ENCODE measurements at regions not wholly inside any gene's neighbourhood (a gene's known extent, or its start where the extent isn't known, plus 50 kb on each side); places are given as distances from the start of the nearest gene placed in this dataset.

GRCh38 chr20:7091655-7092054, 324.2 kb downstream of the BMP2 start:
- Histone ChIP-seq H2AFZ (ENCODE audit: control insufficient read depth, low read length) (no peak overlapping the region), H3K9me1 (ENCODE audit: control insufficient read depth, extremely low read depth, insufficient read depth, low read length) (no peaks in the 10 kb centered on the region), H3K4me1 (ENCODE audit: control insufficient read depth, extremely low read depth, insufficient read depth, low read length) (peaks cover 3% of the 10 kb centered on the region), H3K4me3 (ENCODE audit: control insufficient read depth in 2 of 3, extremely low read depth in 1 of 3, insufficient read depth in 2 of 3, low read depth in 1 of 3, low read length in 3 of 3) (no peak overlapping the region), H3K27ac (ENCODE audit: control insufficient read depth, insufficient read depth, low read length) (no peak overlapping the region), H3K36me3 (ENCODE audit: control insufficient read depth in 2 of 2, extremely low read depth in 1 of 2, insufficient read depth in 2 of 2, low read length in 2 of 2) (no peaks in the 10 kb centered on the region), H4K20me1 (ENCODE audit: control insufficient read depth, extremely low read depth, insufficient read depth, low read length) (no peaks in the 10 kb centered on the region), H3K4me2 (ENCODE audit: control insufficient read depth, extremely low read depth, insufficient read depth, low read depth, low read length) (no peak overlapping the region), H3K79me2 (ENCODE audit: control insufficient read depth, insufficient read depth, low read length) (no peaks in the 10 kb centered on the region), H3K27me3 (ENCODE audit: control insufficient read depth, extremely low read depth, insufficient read depth, low read length) (no peaks in the 10 kb centered on the region), H3K9me3 (ENCODE audit: control insufficient read depth, low read depth, low read length) (no peaks in the 10 kb centered on the region), H3K9ac (ENCODE audit: control insufficient read depth, extremely low read depth, insufficient read depth, low read length) (no peak overlapping the region)
- TF ChIP-seq CTCF (optimal IDR thresholded peaks at IDR 0.05 in 1 of 3, IDR thresholded peaks at IDR 0.05 in 1 of 3, conservative IDR thresholded peaks at IDR 0.05 in 1 of 3; ENCODE audit: extremely low read depth in 1 of 3, insufficient read depth in 2 of 3, low read length in 3 of 3) (no peak), EZH2 (IDR thresholded peaks at IDR 0.05; ENCODE audit: low read length) (no peak)
- dilution Hi-C loops (cut with MboI; ENCODE audit: extremely low pct_ligation_motif_present, low sequenced_read_pairs): no loop called here
- no peak for FAIRE-seq
- DNase-seq (ENCODE audit: low read depth, low spot score): no peak

DNA sequence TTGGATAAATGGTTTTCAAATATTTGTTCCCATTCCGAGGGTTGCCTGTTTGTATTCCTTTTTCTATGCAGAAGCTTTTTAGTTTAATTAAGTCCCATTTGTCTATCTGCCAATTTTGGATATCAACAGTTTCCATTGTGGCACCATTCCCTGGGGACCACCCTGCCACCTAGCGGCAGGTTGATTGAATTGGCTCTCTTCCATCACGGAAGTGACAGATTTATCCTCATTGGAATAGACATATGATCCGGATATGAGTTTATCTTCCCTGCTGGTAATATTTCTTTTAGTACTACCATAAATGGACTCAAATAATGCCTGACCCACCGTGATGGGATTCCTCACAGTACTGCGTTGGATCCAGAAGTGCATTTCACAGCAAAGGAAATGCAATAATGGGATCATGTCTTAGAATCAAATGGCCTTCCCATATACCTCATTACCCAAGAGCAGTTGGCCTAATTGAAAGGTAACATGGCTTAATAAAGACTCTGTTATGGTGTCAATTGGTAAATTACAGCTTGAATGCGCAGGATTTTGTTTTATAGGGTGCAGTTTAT, 327.0 kb downstream of the BMP2 start:
- Histone ChIP-seq H3K9me3 (ENCODE audit: control insufficient read depth, low read depth, low read length) (no peaks in the 10 kb centered on the region), H3K79me2 (ENCODE audit: control insufficient read depth, insufficient read depth, low read length) (no peaks in the 10 kb centered on the region), H3K4me1 (ENCODE audit: control insufficient read depth, extremely low read depth, insufficient read depth, low read length) (peaks cover 3% of the 10 kb centered on the region), H4K20me1 (ENCODE audit: control insufficient read depth, extremely low read depth, insufficient read depth, low read length) (no peaks in the 10 kb centered on the region), H3K36me3 (ENCODE audit: control insufficient read depth in 2 of 2, extremely low read depth in 1 of 2, insufficient read depth in 2 of 2, low read length in 2 of 2) (no peaks in the 10 kb centered on the region), H3K9ac (ENCODE audit: control insufficient read depth, extremely low read depth, insufficient read depth, low read length) (no peak overlapping the region), H3K27ac (ENCODE audit: control insufficient read depth, insufficient read depth, low read length) (no peak overlapping the region), H3K4me2 (ENCODE audit: control insufficient read depth, extremely low read depth, insufficient read depth, low read depth, low read length) (no peak overlapping the region), H2AFZ (ENCODE audit: control insufficient read depth, low read length) (peak overlapping the region; percentile 35), H3K27me3 (ENCODE audit: control insufficient read depth, extremely low read depth, insufficient read depth, low read length) (no peaks in the 10 kb centered on the region), H3K4me3 (ENCODE audit: control insufficient read depth in 2 of 3, extremely low read depth in 1 of 3, insufficient read depth in 2 of 3, low read depth in 1 of 3, low read length in 3 of 3) (no peak overlapping the region), H3K9me1 (ENCODE audit: control insufficient read depth, extremely low read depth, insufficient read depth, low read length) (no peaks in the 10 kb centered on the region)
- no peak for DNase-seq (ENCODE audit: low read depth, low spot score)
- dilution Hi-C loops (cut with MboI; ENCODE audit: extremely low pct_ligation_motif_present, low sequenced_read_pairs): no loop called here
- FAIRE-seq: peak; percentile 71
- TF ChIP-seq CTCF (optimal IDR thresholded peaks at IDR 0.05 in 1 of 3, IDR thresholded peaks at IDR 0.05 in 1 of 3, conservative IDR thresholded peaks at IDR 0.05 in 1 of 3; ENCODE audit: extremely low read depth in 1 of 3, insufficient read depth in 2 of 3, low read length in 3 of 3): peak; percentile 68 to 82 (median 77)
- TF ChIP-seq EZH2 (IDR thresholded peaks at IDR 0.05; ENCODE audit: low read length): no peak

All from keratinocyte (primary cell).